Panc1 (cell line): ENCODE measurements at regions not wholly inside any gene's neighbourhood (a gene's known extent, or its start where the extent isn't known, plus 50 kb on each side); places are given as distances from the start of the nearest gene placed in this dataset.

Experiments
- ATAC-seq: fragments of 200-7000 bp; cut with Tn5 transposase; 2 replicates; pipeline ENCODE4 v1.9.1; 2020; ENCODE audit warnings: mild to moderate bottlenecking, moderate library complexity
- BruUV-seq: library from RNA; stranded (reverse); fragments of 400-500 nt; replicated peaks from 2 replicates; lab custom pipeline; 2021; lab: Mats Ljungman, UMichigan
- CTCF ChIA-PET: fragments of 300-600 bp; sonication (Branson Sonifier 250); formaldehyde crosslinking; loops from one replicate; lab custom pipeline; 2022; ENCODE audit warnings: antibody characterized with exemption; lab: Charles Lee
- POLR2A ChIA-PET: fragments of 300-600 bp; sonication (Branson Sonifier 250); formaldehyde crosslinking; loops from one replicate; lab custom pipeline; 2022; ENCODE audit warnings: antibody characterized with exemption; lab: Charles Lee
- DNase-seq: peaks from one replicate; pipeline ENCODE4 v3.0.0-alpha.2; 2010; ENCODE audit warnings: low read depth, low spot score
- H3K27ac ChIP-seq: 2 replicates; pipeline ENCODE4 v1.5.1; 2011; ENCODE audit warnings: mild to moderate bottlenecking, low read length, inconsistent platforms
- H3K27me3 ChIP-seq: fragments of 200-500 bp; sonication (Bioruptor generic); 2 replicates; pipeline ENCODE4 v1.6.0; 2014; ENCODE audit warnings: low read length, inconsistent platforms; ENCODE audit not compliant: control insufficient read depth, insufficient read depth
- H3K36me3 ChIP-seq: fragments of 200-500 bp; sonication (Bioruptor generic); 2 replicates; pipeline ENCODE4 v1.5.1; 2014; ENCODE audit warnings: inconsistent platforms, mild to moderate bottlenecking, low read length, moderate library complexity; ENCODE audit not compliant: control insufficient read depth, insufficient read depth
- H3K4me1 ChIP-seq: 2 replicates; pipeline ENCODE4 v1.5.1; 2011; ENCODE audit warnings: inconsistent platforms, mild to moderate bottlenecking, low read length, moderate library complexity; ENCODE audit not compliant: control insufficient read depth, insufficient read depth
- H3K4me3 ChIP-seq, 2 experiments: 2 replicates each; pipeline ENCODE4 v1.5.1; 2011 to 2012; ENCODE audit warnings: low read depth in 2 of 2, low read length in 2 of 2, mild to moderate bottlenecking in 2 of 2, inconsistent platforms in 1 of 2, moderate library complexity in 1 of 2
- H3K9me3 ChIP-seq: fragments of 200-500 bp; sonication (Bioruptor generic); 2 replicates; pipeline ENCODE4 v1.5.1; 2014; ENCODE audit warnings: low read depth, mild to moderate bottlenecking, inconsistent platforms, low read length, moderate library complexity; ENCODE audit not compliant: control insufficient read depth, insufficient read depth
- POLR2AphosphoS5 ChIP-seq: IDR thresholded peaks from 2 replicates; pipeline ENCODE4 v1.6.1; 2012; ENCODE audit warnings: mild to moderate bottlenecking, low read depth, low read length, moderate library complexity
- SIN3A ChIP-seq: IDR thresholded peaks from 2 replicates; pipeline ENCODE4 v1.6.1; 2012; ENCODE audit warnings: low read depth, mild to moderate bottlenecking, low read length, moderate library complexity, borderline replicate concordance; ENCODE audit not compliant: insufficient read depth
- TCF7L2 ChIP-seq: IDR thresholded peaks from 2 replicates; pipeline ENCODE4 v1.6.1; 2011; ENCODE audit warnings: mild to moderate bottlenecking, low read depth, low read length, inconsistent platforms
- in situ Hi-C: cut with HindIII; loops from 2 replicates; pipeline ENCODE4 v1.10.0; 2016; ENCODE audit warnings: low sequenced_read_pairs, low pct_unique_long_range_greater_than_20kb
- intact Hi-C: fragments of 100-400 bp; cut with micrococcal nuclease; formaldehyde crosslinking; loops from one replicate; pipeline ENCODE4 v1.10.0; 2022; ENCODE audit not compliant: unreplicated experiment
- TF ChIP-seq, protein P1 (sequence below), 2 experiments: IDR thresholded peaks; 2 replicates each; pipeline ENCODE4 v1.6.1; 2011 to 2012; ENCODE audit warnings: low read depth in 2 of 2, control low read depth in 1 of 2, low read length in 1 of 2, mild to moderate bottlenecking in 1 of 2, moderate library complexity in 1 of 2; ENCODE audit not compliant: insufficient read depth in 1 of 2
- TF ChIP-seq, protein P2 (sequence below): fragments of 450-650 bp; IDR thresholded peaks from 2 replicates; pipeline ENCODE4 v1.5.1; 2017; ENCODE audit warnings: mild to moderate bottlenecking

DNA sequence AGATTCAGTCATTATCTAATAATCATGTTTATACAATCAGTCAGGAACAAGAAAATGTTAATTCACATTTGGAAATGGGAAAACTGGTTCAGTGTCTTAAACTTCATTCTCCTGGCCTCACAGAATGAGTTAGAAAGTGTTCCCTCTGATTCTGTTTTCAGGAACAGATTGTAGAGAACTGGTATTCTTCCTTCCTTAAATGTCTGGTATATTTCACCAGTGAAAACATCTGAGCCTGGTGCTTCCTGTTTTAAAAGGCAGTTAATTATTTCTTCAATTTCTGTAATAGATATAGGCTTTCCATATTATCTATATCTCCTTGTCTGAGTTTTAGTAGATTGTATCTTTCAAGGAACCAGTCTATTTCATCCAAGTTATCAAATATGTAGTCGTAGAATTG lies 97.1 kb upstream of the TMEM168 start:
- H3K36me3 ChIP-seq: no peaks in the 10 kb centered on the region; the same call in 1 of the 2 replicates
- no peaks in the 10 kb centered on the region for H3K4me1 ChIP-seq
- ChIA-PET POLR2A (no interaction called here), CTCF (no interaction called here)
- ATAC-seq (no peak), DNase-seq (no peak)
- intact Hi-C loops: no loop called here
- TF ChIP-seq, protein P1, sequence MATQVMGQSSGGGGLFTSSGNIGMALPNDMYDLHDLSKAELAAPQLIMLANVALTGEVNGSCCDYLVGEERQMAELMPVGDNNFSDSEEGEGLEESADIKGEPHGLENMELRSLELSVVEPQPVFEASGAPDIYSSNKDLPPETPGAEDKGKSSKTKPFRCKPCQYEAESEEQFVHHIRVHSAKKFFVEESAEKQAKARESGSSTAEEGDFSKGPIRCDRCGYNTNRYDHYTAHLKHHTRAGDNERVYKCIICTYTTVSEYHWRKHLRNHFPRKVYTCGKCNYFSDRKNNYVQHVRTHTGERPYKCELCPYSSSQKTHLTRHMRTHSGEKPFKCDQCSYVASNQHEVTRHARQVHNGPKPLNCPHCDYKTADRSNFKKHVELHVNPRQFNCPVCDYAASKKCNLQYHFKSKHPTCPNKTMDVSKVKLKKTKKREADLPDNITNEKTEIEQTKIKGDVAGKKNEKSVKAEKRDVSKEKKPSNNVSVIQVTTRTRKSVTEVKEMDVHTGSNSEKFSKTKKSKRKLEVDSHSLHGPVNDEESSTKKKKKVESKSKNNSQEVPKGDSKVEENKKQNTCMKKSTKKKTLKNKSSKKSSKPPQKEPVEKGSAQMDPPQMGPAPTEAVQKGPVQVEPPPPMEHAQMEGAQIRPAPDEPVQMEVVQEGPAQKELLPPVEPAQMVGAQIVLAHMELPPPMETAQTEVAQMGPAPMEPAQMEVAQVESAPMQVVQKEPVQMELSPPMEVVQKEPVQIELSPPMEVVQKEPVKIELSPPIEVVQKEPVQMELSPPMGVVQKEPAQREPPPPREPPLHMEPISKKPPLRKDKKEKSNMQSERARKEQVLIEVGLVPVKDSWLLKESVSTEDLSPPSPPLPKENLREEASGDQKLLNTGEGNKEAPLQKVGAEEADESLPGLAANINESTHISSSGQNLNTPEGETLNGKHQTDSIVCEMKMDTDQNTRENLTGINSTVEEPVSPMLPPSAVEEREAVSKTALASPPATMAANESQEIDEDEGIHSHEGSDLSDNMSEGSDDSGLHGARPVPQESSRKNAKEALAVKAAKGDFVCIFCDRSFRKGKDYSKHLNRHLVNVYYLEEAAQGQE (IDR thresholded peaks at IDR 0.05; ENCODE audit: insufficient read depth in 1 of 2, low read depth in 2 of 2, low read length in 1 of 2): no peak
- TF ChIP-seq POLR2AphosphoS5 (no peak), TCF7L2 (no peak), SIN3A (no peak)
- TF ChIP-seq, protein P2, sequence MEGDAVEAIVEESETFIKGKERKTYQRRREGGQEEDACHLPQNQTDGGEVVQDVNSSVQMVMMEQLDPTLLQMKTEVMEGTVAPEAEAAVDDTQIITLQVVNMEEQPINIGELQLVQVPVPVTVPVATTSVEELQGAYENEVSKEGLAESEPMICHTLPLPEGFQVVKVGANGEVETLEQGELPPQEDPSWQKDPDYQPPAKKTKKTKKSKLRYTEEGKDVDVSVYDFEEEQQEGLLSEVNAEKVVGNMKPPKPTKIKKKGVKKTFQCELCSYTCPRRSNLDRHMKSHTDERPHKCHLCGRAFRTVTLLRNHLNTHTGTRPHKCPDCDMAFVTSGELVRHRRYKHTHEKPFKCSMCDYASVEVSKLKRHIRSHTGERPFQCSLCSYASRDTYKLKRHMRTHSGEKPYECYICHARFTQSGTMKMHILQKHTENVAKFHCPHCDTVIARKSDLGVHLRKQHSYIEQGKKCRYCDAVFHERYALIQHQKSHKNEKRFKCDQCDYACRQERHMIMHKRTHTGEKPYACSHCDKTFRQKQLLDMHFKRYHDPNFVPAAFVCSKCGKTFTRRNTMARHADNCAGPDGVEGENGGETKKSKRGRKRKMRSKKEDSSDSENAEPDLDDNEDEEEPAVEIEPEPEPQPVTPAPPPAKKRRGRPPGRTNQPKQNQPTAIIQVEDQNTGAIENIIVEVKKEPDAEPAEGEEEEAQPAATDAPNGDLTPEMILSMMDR: no peak
- H3K9me3 ChIP-seq: no peaks in the 10 kb centered on the region
- in situ Hi-C loops: no loop called here
- no peak overlapping the region for H3K4me3 ChIP-seq
- no peaks in the 10 kb centered on the region for H3K27me3 ChIP-seq
- no peak overlapping the region for H3K27ac ChIP-seq
- no TSS peak for BruUV-seq

DNA sequence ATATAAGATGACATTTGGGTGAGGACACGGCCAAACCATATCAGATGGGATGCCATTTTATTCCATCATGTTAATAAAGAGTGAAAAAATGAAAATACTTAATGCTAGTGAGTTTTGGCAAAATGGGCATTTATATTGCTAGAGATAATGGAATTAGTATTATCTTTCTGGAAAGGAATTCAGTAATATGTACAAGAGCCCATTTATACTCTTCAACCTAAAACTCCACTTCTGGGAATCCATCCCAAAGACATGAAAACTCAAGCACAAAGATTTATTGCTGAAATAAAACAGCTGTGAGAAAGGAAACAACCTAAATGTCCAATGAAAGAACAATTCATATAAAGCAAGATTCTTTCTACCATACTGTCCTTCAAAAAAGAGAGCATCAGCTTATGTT lies 96.0 kb upstream of the TMEM168 start:
- in situ Hi-C loops: no loop called here
- Histone ChIP-seq H3K27ac (no peak overlapping the region), H3K36me3 (no peaks in the 10 kb centered on the region; the same call in 1 of the 2 replicates), H3K27me3 (no peaks in the 10 kb centered on the region), H3K4me3 (no peak overlapping the region), H3K4me1 (no peaks in the 10 kb centered on the region), H3K9me3 (no peaks in the 10 kb centered on the region)
- CTCF ChIA-PET: no interaction called here
- ATAC-seq (no peak), DNase-seq (no peak)
- POLR2A ChIA-PET: no interaction called here
- TF ChIP-seq, protein P1 (IDR thresholded peaks at IDR 0.05; ENCODE audit: insufficient read depth in 1 of 2, low read depth in 2 of 2, low read length in 1 of 2): no peak
- no peak for TF ChIP-seq POLR2AphosphoS5
- no peak for TF ChIP-seq TCF7L2
- no peak for TF ChIP-seq SIN3A
- TF ChIP-seq, protein P2: no peak
- no TSS peak for BruUV-seq
- intact Hi-C loops: no loop called here
